Right renal cortex interstitium (tissue), 3 donors: ENCODE measurements at regions not wholly inside any gene's neighbourhood (a gene's known extent, or its start where the extent isn't known, plus 50 kb on each side); places are given as distances from the start of the nearest gene placed in this dataset.

Experiments used
- DNase-seq, 3 donors: peaks; one replicate each; pipeline ENCODE4 v3.0.0-alpha.2; 2013; ENCODE audit warnings: low read depth in 3 of 3, low spot score in 2 of 3

GRCh38 chr3:72594615-72595215 lies 253.5 kb downstream of the SHQ1 start:
- DNase-seq, result no peak

DNA sequence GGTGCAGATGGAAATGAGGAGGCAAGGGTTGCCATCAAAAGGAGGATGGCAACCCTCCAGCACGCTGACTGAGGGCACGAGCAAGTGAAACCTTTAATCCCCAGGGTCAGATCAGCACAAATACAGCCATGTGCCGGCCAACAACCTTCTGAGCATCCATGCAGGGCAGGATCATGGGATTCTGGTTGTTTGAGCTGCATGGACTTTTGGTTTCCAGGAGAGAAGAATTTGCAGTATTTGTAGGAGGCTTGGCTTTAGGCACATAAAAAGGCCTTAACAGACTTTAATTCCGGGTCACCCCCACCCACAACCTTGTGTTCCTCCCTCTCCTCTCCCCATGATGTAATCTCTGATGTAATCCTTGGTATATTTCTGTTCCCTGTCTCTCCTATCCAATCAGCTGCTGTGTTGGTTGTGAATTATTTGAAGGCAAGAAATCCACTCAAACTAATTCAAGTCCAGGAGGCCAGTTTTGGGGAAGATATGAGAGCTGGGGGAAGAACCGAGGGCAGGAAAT lies 254.3 kb downstream of the SHQ1 start:
- DNase-seq, result no peak

DNA sequence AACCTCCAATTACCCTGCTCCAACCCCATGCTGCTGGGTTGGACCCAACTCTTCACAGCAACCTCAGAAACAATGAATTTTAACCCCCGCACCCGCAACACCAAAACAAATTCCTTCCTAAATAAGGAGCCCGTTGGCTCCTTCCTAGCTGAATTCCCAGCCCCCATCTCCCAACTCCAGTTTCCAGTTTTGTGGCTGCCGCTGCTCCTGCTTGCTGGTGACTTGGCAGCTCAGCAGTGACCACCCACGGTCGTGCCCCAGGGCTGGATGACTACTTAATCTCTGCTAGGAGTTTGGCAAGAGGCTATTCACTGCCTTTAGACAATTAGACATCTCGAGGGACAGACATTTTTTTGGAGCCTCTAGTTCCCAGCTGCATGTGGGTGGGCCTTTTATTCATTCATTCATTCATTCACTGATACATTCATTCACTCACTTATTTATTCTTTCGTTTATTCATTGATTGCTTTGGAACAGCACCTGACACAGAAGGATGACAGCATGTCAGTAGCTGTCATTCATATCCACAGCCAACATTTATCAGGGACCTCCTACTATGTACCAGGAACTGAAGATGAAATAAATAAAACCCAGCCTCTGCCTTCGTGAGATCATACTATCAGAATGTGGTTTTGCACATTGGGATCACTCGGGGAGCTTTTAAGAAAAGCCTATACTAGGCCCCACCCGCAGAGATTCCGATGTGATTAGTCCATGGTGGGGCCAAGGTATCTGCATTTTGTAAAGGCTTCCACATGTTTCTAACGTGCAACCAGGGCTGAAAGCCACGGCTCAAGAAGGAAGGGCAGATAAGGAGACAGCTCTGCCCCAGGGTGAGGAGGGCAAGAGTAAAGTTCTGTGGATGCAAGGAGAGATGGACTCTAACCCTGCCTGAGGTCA lies 256.5 kb downstream of the SHQ1 start:
- no peak for DNase-seq

- no peak for DNase-seq
These were observed 257.5 kb downstream of the SHQ1 start for GRCh38 chr3:72590732-72591221.

GRCh38 chr3:72587282-72587681 lies 261.0 kb downstream of the SHQ1 start:
- DNase-seq, result no peak

- DNase-seq, result no peak
These were observed 261.6 kb downstream of the SHQ1 start for GRCh38 chr3:72586694-72587093.

DNA sequence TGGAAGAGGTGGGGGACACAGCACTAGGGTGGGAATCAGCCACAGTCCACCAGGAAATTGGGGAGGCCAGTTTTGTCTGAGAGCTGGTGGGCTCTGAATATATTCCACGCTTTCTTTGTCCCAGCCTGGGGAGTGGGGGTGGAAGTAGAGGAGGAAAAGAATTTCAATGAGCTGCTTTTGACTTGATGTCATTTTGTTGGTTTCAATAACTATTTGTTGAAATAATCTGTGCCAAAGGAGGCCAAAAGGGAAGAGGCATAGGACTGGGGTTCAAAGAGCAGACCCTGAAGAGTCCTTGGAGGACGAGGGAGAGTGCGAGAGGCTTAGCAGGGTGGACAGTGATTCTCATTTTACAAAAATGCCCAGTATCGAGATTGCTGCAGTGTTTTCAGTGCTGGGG lies 262.3 kb downstream of the SHQ1 start:
- DNase-seq, result no peak

GRCh38 chr3:72584262-72584661 lies 264.0 kb downstream of the SHQ1 start:
- no peak for DNase-seq

DNA sequence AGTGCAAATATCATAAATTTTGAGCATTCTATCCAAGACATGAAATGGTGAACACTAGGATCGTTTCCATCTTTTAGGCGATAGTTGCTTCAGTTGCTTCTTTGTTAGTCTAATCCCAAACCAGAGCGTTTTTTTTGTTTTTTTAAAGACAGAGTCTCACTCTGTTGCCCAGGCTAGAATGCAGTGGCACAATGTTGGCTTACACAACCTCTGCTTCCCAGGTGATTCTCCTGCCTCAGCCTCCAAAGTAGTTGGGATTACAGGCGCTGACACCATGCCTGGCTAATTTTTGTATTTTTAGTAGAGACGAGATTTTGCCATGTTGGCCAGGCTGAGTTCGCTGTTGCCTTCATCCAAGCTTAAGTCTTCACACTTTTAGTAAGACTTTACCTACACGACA lies 265.3 kb downstream of the SHQ1 start:
- DNase-seq, result no peak

DNA sequence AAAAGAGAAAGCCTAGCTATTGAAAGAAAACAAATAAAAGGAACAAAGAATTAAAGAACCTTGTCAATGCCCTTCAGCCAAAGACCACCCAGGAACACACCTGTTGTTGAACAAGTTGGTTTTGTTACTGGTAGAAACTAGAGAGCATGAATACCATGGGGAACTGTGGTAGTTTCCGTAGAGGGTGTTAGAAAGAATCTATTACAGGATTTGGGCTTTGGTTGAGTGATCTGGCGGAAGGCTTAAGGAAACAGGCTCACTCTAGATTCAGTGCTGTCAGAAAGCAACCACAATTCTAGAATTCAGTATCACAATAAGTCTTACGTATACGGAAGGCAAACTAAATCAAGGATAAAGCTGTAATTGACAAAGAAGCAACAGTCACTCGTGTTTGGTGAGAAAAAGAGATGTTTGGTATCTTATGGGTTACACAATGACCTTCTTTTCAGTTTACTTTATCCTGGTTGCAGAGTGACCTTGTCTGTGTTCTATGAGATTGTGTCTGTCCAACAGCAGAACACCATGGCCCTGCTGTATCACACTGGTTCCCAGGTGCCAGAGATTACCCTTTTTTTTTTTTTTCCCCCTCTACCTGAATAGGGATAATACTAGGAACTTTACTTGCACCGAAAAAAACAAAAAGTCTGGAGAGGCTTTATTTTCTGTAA lies 265.9 kb downstream of the SHQ1 start:
- DNase-seq, result no peak

DNA sequence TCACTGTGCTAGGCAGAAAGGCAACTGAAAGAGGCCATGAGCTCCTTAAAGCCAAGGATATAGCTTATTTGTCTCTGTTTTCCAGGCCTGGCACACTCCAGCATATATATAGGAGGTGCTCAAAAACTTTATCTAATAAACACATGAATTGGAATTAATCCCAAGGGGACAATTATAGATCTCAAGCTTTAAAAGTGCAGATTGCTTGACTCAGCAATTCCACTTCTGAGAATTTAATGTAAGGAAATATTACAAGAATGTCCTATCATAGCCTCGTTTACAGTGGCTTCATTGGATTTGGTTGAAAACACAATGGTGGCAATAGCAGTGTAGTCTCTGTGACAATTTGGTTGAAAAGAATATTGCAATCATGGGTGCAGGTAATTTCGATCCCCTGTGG lies 267.3 kb downstream of the SHQ1 start:
- no peak for DNase-seq

DNA sequence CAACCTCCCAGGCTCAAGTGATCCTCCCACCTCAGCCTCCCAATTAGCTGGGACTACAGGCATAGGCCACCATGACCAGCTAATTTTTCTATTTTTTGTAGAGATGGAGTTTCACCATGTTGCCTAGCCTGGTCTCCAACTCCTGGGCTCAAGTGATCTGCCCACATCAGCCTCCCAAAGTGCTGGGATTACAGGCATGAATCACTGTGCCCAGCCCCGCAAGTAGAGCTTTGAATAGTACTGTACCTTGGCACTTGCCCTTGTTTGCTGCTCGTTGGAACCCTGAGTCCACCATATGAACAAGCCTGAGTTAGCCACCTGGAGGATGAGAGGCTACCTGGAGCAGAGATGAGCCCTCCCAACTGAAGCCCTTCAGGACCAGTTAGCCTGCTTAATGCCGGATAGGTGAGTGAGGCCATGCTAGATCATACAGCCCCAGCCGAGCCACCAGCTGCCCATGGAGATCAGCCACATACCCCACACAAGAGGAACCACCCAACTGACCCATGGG lies 267.9 kb downstream of the SHQ1 start:
- DNase-seq, result no peak

- no peak for DNase-seq
These were observed 268.5 kb downstream of the SHQ1 start for GRCh38 chr3:72579581-72580245.

- DNase-seq, result no peak
These were observed 269.1 kb downstream of the SHQ1 start for GRCh38 chr3:72579191-72579580.

GRCh38 chr3:72577190-72577589 lies 271.1 kb downstream of the SHQ1 start:
- DNase-seq, result no peak

- DNase-seq, result no peak
These were observed 271.7 kb downstream of the SHQ1 start for GRCh38 chr3:72576563-72576962.

DNA sequence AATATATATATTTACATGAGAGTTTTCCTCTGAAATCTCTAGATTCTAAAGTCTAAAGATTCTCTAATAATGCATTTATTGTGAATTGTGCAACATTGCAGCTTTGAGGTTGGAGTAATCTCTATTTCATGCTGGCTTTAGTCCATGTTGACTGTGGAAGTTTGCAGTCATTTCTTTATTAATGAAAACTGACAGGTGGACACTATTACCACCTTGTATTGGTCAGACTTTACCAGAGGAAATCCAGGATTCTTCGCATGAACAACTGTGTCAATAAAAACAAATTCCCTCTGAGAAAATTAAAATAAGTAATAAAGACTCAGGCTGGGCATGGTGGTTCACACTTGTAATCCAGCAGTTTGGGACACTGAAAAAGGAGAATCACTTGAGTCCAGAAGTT lies 274.1 kb downstream of the SHQ1 start:
- no peak for DNase-seq

DNA sequence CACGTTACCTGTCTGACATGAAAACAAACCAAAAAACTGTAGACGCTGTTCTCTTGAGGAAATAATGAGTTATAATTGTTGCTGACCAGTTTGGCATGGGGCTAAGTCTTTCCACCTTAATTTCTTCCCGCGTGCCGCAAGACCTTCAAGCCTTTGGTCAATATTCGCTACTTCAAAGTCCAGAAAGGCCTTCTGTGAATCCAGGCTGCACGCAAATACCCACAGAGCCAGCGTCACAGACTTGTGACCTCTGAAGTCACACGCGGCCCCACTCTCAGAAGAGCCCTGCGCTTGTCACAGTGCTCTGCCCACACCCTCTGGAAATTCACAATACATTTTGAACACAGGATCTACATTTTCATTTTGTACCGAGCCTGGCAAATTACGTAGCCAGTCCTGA lies 275.2 kb downstream of the SHQ1 start:
- DNase-seq, result no peak

DNA sequence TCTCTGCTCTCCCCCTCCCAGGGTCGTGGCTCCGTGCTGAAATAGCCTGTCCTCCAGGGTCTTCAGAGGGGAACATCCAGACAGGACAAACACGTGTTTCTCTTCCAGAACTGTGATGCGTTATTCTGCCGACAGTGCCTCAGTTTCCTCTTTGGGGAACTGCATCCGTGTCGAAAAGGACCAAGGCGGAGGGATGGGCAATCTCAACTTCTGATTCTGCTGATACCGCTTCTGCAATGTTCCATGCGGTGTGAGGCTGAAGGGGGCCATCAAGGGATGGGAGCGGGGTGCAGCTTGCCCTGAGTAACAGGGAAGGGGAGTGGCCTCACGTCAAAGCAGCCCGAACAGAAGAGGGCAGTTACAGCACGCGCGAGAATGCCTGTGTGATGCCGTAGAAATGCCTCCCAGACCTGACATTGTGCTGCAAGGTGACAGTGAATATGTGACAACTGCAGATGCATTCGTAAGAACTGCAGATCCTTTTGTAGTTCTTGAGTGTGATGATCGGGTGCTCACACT lies 275.7 kb downstream of the SHQ1 start:
- no peak for DNase-seq

- DNase-seq, result no peak
These were observed 276.6 kb downstream of the SHQ1 start for GRCh38 chr3:72571638-72572114.
